ENCODE measurements at regions not wholly inside any gene's neighbourhood (a gene's known extent, or its start where the extent isn't known, plus 50 kb on each side); places are given as distances from the start of the nearest gene placed in this dataset.
A peak's percentile ranks its signal among the peaks of the same experiment; 100 is the strongest.

- DNase-seq (ENCODE audit: insufficient read length) (no peak), FAIRE-seq (no peak)
- no peak for TF ChIP-seq TAF1 (IDR thresholded peaks at IDR 0.05; ENCODE audit: borderline replicate concordance, low read depth, low read length)
- TF ChIP-seq POLR2A (IDR thresholded peaks at IDR 0.05; ENCODE audit: low read depth, low read length) = no peak
- TF ChIP-seq POLR2AphosphoS5 (IDR thresholded peaks at IDR 0.05; ENCODE audit: low read depth, low read length) = no peak
These were observed 324.6 kb upstream of the DIO3 start for GRCh38 chr14:101236496-101237251.

GRCh38 chr14:101237252-101237616 is 324.1 kb upstream of the DIO3 start:
- DNase-seq (ENCODE audit: insufficient read length) (no peak), FAIRE-seq (no peak)
- TF ChIP-seq TAF1 (IDR thresholded peaks at IDR 0.05; ENCODE audit: borderline replicate concordance, low read depth, low read length) (no peak), POLR2AphosphoS5 (IDR thresholded peaks at IDR 0.05; ENCODE audit: low read depth, low read length) (no peak), POLR2A (IDR thresholded peaks at IDR 0.05; ENCODE audit: low read depth, low read length) (no peak)

GRCh38 chr14:101239065-101239464 is 322.2 kb upstream of the DIO3 start:
- FAIRE-seq (no peak), DNase-seq (ENCODE audit: insufficient read length) (no peak)
- TF ChIP-seq TAF1 (IDR thresholded peaks at IDR 0.05; ENCODE audit: borderline replicate concordance, low read depth, low read length) (no peak), POLR2AphosphoS5 (IDR thresholded peaks at IDR 0.05; ENCODE audit: low read depth, low read length) (no peak), POLR2A (IDR thresholded peaks at IDR 0.05; ENCODE audit: low read depth, low read length) (no peak)

- no peak for DNase-seq (ENCODE audit: insufficient read length)
- TF ChIP-seq POLR2A (IDR thresholded peaks at IDR 0.05; ENCODE audit: low read depth, low read length) = no peak
- no peak for TF ChIP-seq TAF1 (IDR thresholded peaks at IDR 0.05; ENCODE audit: borderline replicate concordance, low read depth, low read length)
- no peak for TF ChIP-seq POLR2AphosphoS5 (IDR thresholded peaks at IDR 0.05; ENCODE audit: low read depth, low read length)
- no peak for FAIRE-seq
These were observed 320.1 kb upstream of the DIO3 start for GRCh38 chr14:101241147-101241546.

- DNase-seq (ENCODE audit: insufficient read length) (no peak), FAIRE-seq (no peak)
- no peak for TF ChIP-seq TAF1 (IDR thresholded peaks at IDR 0.05; ENCODE audit: borderline replicate concordance, low read depth, low read length)
These were observed 319.5 kb upstream of the DIO3 start for GRCh38 chr14:101241807-101242278.

- DNase-seq (ENCODE audit: insufficient read length) (no peak), FAIRE-seq (no peak)
- TF ChIP-seq TAF1 (IDR thresholded peaks at IDR 0.05; ENCODE audit: borderline replicate concordance, low read depth, low read length) (no peak), POLR2AphosphoS5 (IDR thresholded peaks at IDR 0.05; ENCODE audit: low read depth, low read length) (no peak), POLR2A (IDR thresholded peaks at IDR 0.05; ENCODE audit: low read depth, low read length) (no peak)
These were observed 318.6 kb upstream of the DIO3 start for GRCh38 chr14:101242442-101243385.

GRCh38 chr14:101243587-101244338 is 317.5 kb upstream of the DIO3 start:
- DNase-seq (ENCODE audit: insufficient read length) (no peak), FAIRE-seq (no peak)
- TF ChIP-seq POLR2A (IDR thresholded peaks at IDR 0.05; ENCODE audit: low read depth, low read length) = no peak
- TF ChIP-seq TAF1 (IDR thresholded peaks at IDR 0.05; ENCODE audit: borderline replicate concordance, low read depth, low read length) = no peak
- no peak for TF ChIP-seq POLR2AphosphoS5 (IDR thresholded peaks at IDR 0.05; ENCODE audit: low read depth, low read length)

- peak; percentile 3 for DNase-seq (ENCODE audit: insufficient read length)
- TF ChIP-seq POLR2AphosphoS5 (IDR thresholded peaks at IDR 0.05; ENCODE audit: low read depth, low read length) (no peak), TAF1 (IDR thresholded peaks at IDR 0.05; ENCODE audit: borderline replicate concordance, low read depth, low read length) (no peak), POLR2A (IDR thresholded peaks at IDR 0.05; ENCODE audit: low read depth, low read length) (no peak)
- FAIRE-seq = no peak
These were observed 314.1 kb upstream of the DIO3 start for GRCh38 chr14:101246894-101247841.

GRCh38 chr14:101247842-101248725 is 313.2 kb upstream of the DIO3 start:
- FAIRE-seq (no peak), DNase-seq (ENCODE audit: insufficient read length) (peak; percentile 6)
- no peak for TF ChIP-seq POLR2AphosphoS5 (IDR thresholded peaks at IDR 0.05; ENCODE audit: low read depth, low read length)
- TF ChIP-seq POLR2A (IDR thresholded peaks at IDR 0.05; ENCODE audit: low read depth, low read length) = no peak
- TF ChIP-seq TAF1 (IDR thresholded peaks at IDR 0.05; ENCODE audit: borderline replicate concordance, low read depth, low read length) = no peak

Measured in GM12892 (cell line).